Lung (tissue), 11 donors: ENCODE measurements at regions not wholly inside any gene's neighbourhood (a gene's known extent, or its start where the extent isn't known, plus 50 kb on each side); places are given as distances from the start of the nearest gene placed in this dataset.

Experiments used
- ATAC-seq: fragments of 200-7000 bp; cut with Tn5 transposase; one replicate; pipeline ENCODE4 v1.9.1; 2020; ENCODE audit warnings: moderate number of reproducible peaks; ENCODE audit not compliant: insufficient read depth, low FRiP score
- DNase-seq, 3 donors: peaks; one replicate each; pipeline ENCODE4 v3.0.0-alpha.2; 2013 to 2017
- H3K27ac ChIP-seq, 2 donors: one replicate each; pipeline ENCODE4 v1.5.1; 2013; ENCODE audit warnings: mild to moderate bottlenecking in 2 of 2, moderate library complexity in 2 of 2, control low read depth in 1 of 2, inconsistent platforms in 1 of 2, low read depth in 1 of 2, low read length in 1 of 2
- H3K27me3 ChIP-seq, 3 donors: one replicate each; pipeline ENCODE4 v1.5.1; 2013; ENCODE audit warnings: low read length in 2 of 3; ENCODE audit not compliant: control insufficient read depth in 3 of 3, insufficient read depth in 3 of 3
- H3K36me3 ChIP-seq, 4 donors: one replicate each; pipeline ENCODE4 v1.5.1; 2013; ENCODE audit warnings: low read length in 4 of 4, mild to moderate bottlenecking in 1 of 4, moderate library complexity in 1 of 4; ENCODE audit not compliant: control insufficient read depth in 4 of 4, insufficient read depth in 4 of 4
- H3K4me1 ChIP-seq, 5 donors: one replicate each; pipeline ENCODE4 v1.5.1; 2013; ENCODE audit warnings: low read length in 5 of 5, mild to moderate bottlenecking in 2 of 5, moderate library complexity in 1 of 5; ENCODE audit not compliant: control insufficient read depth in 5 of 5, insufficient read depth in 5 of 5
- H3K4me3 ChIP-seq: one replicate; pipeline ENCODE4 v1.5.1; 2013; ENCODE audit warnings: mild to moderate bottlenecking, control low read depth, moderate library complexity
- H3K9ac ChIP-seq, 2 donors: one replicate each; pipeline ENCODE4 v1.5.1; 2013; ENCODE audit warnings: low read length in 2 of 2, control low read depth in 1 of 2; ENCODE audit not compliant: insufficient read depth in 1 of 2
- H3K9me3 ChIP-seq, 4 donors: one replicate each; pipeline ENCODE4 v1.5.1; 2013; ENCODE audit warnings: low read length in 3 of 4, mild to moderate bottlenecking in 1 of 4, moderate library complexity in 1 of 4; ENCODE audit not compliant: control insufficient read depth in 4 of 4, insufficient read depth in 3 of 4
- CTCF ChIP-seq: IDR thresholded peaks from 2 replicates; pipeline ENCODE4 v1.5.1; 2012; ENCODE audit warnings: mild to moderate bottlenecking; ENCODE audit errors: control extremely low read depth, extremely low read depth
- WGBS, 2 donors: extraction: QIAGEN DNeasy Blood & Tissue Kit; methylation state at CpG; one replicate each; pipeline ENCODE4 v1.1.7; 2013; 5-methylcytosine and 5-hydroxymethylcytosine counted together
- donor health status: control.
- donor health status: control.
- donor health status: Bipolar disorder and iron deficiency.
- donor health status: healthy.
- donor health status: DM: yes; HTN: yes; CAD: no.

- DNase-seq (no peak), ATAC-seq (no peak)
- no peak overlapping the region for H3K27ac ChIP-seq
- H3K4me3 ChIP-seq, result no peak overlapping the region
- 48 to 51% methylated on average over 4 of the region's 4 CpGs for WGBS, 2 donors
- H3K9ac ChIP-seq, result no peak overlapping the region
- H3K4me1 ChIP-seq, result peaks cover 0 to 9% (median 3%) of the 10 kb centered on the region in 5 donors
- no peak for TF ChIP-seq CTCF
- peaks cover 0 to 4% (median 1%) of the 10 kb centered on the region in 4 donors for H3K9me3 ChIP-seq
- H3K27me3 ChIP-seq, result no peaks in the 10 kb centered on the region
- no peaks in the 10 kb centered on the region for H3K36me3 ChIP-seq
Observed at GRCh38 chr17:71117466-71117865, 948.1 kb downstream of the KCNJ2 start.

- peaks cover 0 to 4% (median 1%) of the 10 kb centered on the region in 4 donors for H3K9me3 ChIP-seq
- H3K4me3 ChIP-seq, result no peak overlapping the region
- DNase-seq (peak in 2 of 3 donors; percentile 36 to 57), ATAC-seq (no peak)
- H3K27ac ChIP-seq, result no peak overlapping the region
- H3K9ac ChIP-seq, result no peak overlapping the region
- 55 to 78% methylated on average over 4 of the region's 4 CpGs for WGBS, 2 donors
- no peaks in the 10 kb centered on the region for H3K36me3 ChIP-seq
- H3K27me3 ChIP-seq, result no peaks in the 10 kb centered on the region
- H3K4me1 ChIP-seq, result peaks cover 0 to 3% (median 0%) of the 10 kb centered on the region in 5 donors
- no peak for TF ChIP-seq CTCF
Observed at GRCh38 chr17:71118039-71118438, 948.7 kb downstream of the KCNJ2 start.

GRCh38 chr17:71127416-71127815, 958.1 kb downstream of the KCNJ2 start:
- no peaks in the 10 kb centered on the region for H3K4me1 ChIP-seq
- H3K27me3 ChIP-seq, result no peaks in the 10 kb centered on the region
- DNase-seq, result no peak
- H3K9ac ChIP-seq, result no peak overlapping the region
- H3K4me3 ChIP-seq, result no peak overlapping the region
- H3K27ac ChIP-seq, result no peak overlapping the region
- no peak for TF ChIP-seq CTCF
- ATAC-seq, result no peak
- no peaks in the 10 kb centered on the region for H3K36me3 ChIP-seq
- peaks cover 0 to 2% (median 0%) of the 10 kb centered on the region in 4 donors for H3K9me3 ChIP-seq
- 76 to 84% methylated on average over 2 of the region's 2 CpGs for WGBS, 2 donors

GRCh38 chr17:71142333-71142732, 973.0 kb downstream of the KCNJ2 start:
- WGBS, 2 donors, result 25 to 48% methylated on average over 3 of the region's 3 CpGs
- ATAC-seq (no peak), DNase-seq (peak in 1 of 3 donors; percentile 12)
- Histone ChIP-seq H3K9me3 (no peaks in the 10 kb centered on the region), H3K4me1 (peaks cover 0 to 11% (median 0%) of the 10 kb centered on the region in 5 donors), H3K36me3 (no peaks in the 10 kb centered on the region), H3K27ac (no peak overlapping the region), H3K4me3 (no peak overlapping the region), H3K27me3 (no peaks in the 10 kb centered on the region), H3K9ac (no peak overlapping the region)
- no peak for TF ChIP-seq CTCF
